Testis (tissue), 2 donors: ENCODE measurements at regions not wholly inside any gene's neighbourhood (a gene's known extent, or its start where the extent isn't known, plus 50 kb on each side); places are given as distances from the start of the nearest gene placed in this dataset.

Experiments
- DNase-seq: peaks from one replicate; pipeline ENCODE4 v3.0.0-alpha.2; 2019
- H3K27ac ChIP-seq, 2 donors: fragments of 200-600 bp; sonication (generic); one replicate each; pipeline ENCODE4 v1.5.1; 2019
- H3K27me3 ChIP-seq: fragments of 200-600 bp; sonication (generic); one replicate; pipeline ENCODE4 v1.5.1; 2019
- H3K36me3 ChIP-seq: fragments of 200-600 bp; sonication (generic); one replicate; pipeline ENCODE4 v1.5.1; 2017; ENCODE audit warnings: low read depth; ENCODE audit errors: missing control alignments
- H3K4me1 ChIP-seq: fragments of 200-600 bp; sonication (generic); one replicate; pipeline ENCODE4 v1.5.1; 2019
- H3K4me3 ChIP-seq, 2 donors: fragments of 200-600 bp; sonication (generic); one replicate each; pipeline ENCODE4 v1.5.1; 2017 to 2019
- H3K9me3 ChIP-seq: fragments of 200-600 bp; sonication (generic); one replicate; pipeline ENCODE4 v1.5.1; 2017
- POLR2A ChIP-seq: fragments of 450-650 bp; IDR thresholded peaks from one replicate; pipeline ENCODE4 v1.6.1; 2017; ENCODE audit warnings: antibody characterized with exemption, mild to moderate bottlenecking, moderate library complexity
- WGBS, 2 donors: methylation state at CpG; one replicate each; pipeline ENCODE4 v1.1.5; 2018; 5-methylcytosine and 5-hydroxymethylcytosine counted together
- intact Hi-C: fragments of 100-400 bp; cut with DNase I; formaldehyde crosslinking; loops from one replicate; pipeline ENCODE4 v1.15.1; 2023; ENCODE audit warnings: low total_unique reads
- TF ChIP-seq, protein P1 (sequence below), 3 experiments: fragments of 450-650 bp in 2 of 3; fragments of 200-600 bp in 1 of 3; sonication (generic) in 1 of 3; IDR thresholded peaks; one replicate each; pipeline ENCODE4 v1.5.1; 2016 to 2019; ENCODE audit warnings: antibody characterized with exemption in 3 of 3, mild to moderate bottlenecking in 2 of 3, moderate library complexity in 1 of 3

- no peak for TF ChIP-seq POLR2A
- TF ChIP-seq, protein P1, sequence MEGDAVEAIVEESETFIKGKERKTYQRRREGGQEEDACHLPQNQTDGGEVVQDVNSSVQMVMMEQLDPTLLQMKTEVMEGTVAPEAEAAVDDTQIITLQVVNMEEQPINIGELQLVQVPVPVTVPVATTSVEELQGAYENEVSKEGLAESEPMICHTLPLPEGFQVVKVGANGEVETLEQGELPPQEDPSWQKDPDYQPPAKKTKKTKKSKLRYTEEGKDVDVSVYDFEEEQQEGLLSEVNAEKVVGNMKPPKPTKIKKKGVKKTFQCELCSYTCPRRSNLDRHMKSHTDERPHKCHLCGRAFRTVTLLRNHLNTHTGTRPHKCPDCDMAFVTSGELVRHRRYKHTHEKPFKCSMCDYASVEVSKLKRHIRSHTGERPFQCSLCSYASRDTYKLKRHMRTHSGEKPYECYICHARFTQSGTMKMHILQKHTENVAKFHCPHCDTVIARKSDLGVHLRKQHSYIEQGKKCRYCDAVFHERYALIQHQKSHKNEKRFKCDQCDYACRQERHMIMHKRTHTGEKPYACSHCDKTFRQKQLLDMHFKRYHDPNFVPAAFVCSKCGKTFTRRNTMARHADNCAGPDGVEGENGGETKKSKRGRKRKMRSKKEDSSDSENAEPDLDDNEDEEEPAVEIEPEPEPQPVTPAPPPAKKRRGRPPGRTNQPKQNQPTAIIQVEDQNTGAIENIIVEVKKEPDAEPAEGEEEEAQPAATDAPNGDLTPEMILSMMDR (IDR thresholded peaks at IDR 0.05): no peak
- H3K4me3 ChIP-seq: no peak overlapping the region
- DNase-seq: no peak
- intact Hi-C loops: no loop called here
- no peaks in the 10 kb centered on the region for H3K9me3 ChIP-seq
- H3K4me1 ChIP-seq: no peaks in the 10 kb centered on the region
- no peak overlapping the region for H3K27ac ChIP-seq
- H3K27me3 ChIP-seq: no peaks in the 10 kb centered on the region
- no peaks in the 10 kb centered on the region for H3K36me3 ChIP-seq
- 42 to 66% methylated on average over 1 of the region's 1 CpG for WGBS, 2 donors
Measured at GRCh38 chr18:29862824-29863223, 1179.7 kb downstream of the DSC3 start.

DNA sequence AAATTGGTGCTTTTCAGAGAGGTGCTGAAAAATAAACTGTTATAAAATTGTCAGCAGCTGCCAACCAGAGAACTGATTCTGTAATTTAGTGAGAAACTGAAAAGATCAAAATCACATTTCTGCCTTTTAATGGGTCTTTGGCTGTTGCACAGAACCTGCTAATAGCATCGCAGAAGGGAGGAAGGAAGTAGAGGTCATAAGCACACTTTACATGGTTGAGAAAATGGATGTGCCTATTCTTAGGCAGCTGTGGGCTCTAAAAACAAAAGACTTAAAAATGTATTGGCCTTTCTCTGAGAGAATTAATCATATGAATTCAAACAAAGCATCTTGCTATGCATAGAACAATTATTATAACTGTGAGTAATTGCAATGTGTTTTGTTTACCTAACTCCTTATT is 1186.9 kb downstream of the DSC3 start:
- Histone ChIP-seq H3K27me3 (no peaks in the 10 kb centered on the region), H3K36me3 (no peaks in the 10 kb centered on the region), H3K27ac (no peak overlapping the region), H3K9me3 (no peaks in the 10 kb centered on the region), H3K4me3 (no peak overlapping the region), H3K4me1 (no peaks in the 10 kb centered on the region)
- intact Hi-C loops: no loop called here
- WGBS, 2 donors: 33 to 50% methylated on average over 1 of the region's 1 CpG
- TF ChIP-seq, protein P1 (IDR thresholded peaks at IDR 0.05): no peak
- TF ChIP-seq POLR2A: no peak
- no peak for DNase-seq

DNA sequence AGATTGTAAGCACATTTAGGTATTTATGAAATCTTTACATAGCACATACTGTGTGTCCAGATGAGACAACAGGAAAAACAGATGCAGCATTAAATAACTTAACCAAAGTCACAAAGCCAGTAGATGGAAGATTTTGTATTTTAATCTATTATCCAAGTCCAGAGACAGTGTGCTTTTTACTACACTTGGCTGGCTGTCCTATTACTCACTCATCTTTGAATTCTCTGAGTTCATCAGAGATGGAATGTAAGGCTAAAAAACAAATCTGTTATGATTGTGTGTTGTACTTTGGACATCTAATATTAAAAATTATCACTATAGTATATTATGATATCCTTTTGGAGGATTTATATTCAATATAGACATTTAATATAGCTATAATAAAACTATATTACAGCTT is 1189.4 kb downstream of the DSC3 start:
- H3K27me3 ChIP-seq: no peaks in the 10 kb centered on the region
- no peaks in the 10 kb centered on the region for H3K36me3 ChIP-seq
- no peaks in the 10 kb centered on the region for H3K4me1 ChIP-seq
- no peak for DNase-seq
- no peak for TF ChIP-seq POLR2A
- TF ChIP-seq, protein P1 (IDR thresholded peaks at IDR 0.05): no peak
- no peak overlapping the region for H3K4me3 ChIP-seq
- no peaks in the 10 kb centered on the region for H3K9me3 ChIP-seq
- intact Hi-C loops: no loop called here
- no peak overlapping the region for H3K27ac ChIP-seq

- Histone ChIP-seq H3K27ac (no peak overlapping the region), H3K4me3 (no peak overlapping the region), H3K4me1 (no peaks in the 10 kb centered on the region), H3K9me3 (no peaks in the 10 kb centered on the region), H3K27me3 (no peaks in the 10 kb centered on the region), H3K36me3 (no peaks in the 10 kb centered on the region)
- TF ChIP-seq POLR2A: no peak
- TF ChIP-seq, protein P1 (IDR thresholded peaks at IDR 0.05): no peak
- no peak for DNase-seq
- intact Hi-C loops: no loop called here
- WGBS, 2 donors: 92 to 100% methylated on average over 1 of the region's 1 CpG
Measured at GRCh38 chr18:29849144-29849543, 1193.4 kb downstream of the DSC3 start.

DNA sequence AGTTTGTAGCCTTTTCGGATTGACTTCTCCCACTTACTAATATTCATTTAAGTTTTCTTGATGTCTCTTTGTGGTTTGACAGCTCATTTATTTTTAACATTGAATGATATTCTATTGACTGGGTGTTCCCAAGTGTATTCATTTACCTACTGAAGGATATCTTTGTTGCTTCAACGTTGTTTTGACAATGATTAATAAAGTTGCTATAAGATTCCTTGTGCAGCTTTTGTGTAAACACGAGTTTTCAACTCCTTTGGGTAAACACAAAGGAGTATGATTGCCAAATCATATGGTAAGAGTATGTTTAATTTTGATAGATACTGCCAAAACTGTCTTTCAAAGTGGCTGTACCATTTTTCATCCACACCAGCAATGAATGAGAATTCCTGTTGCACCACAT is 1200.9 kb downstream of the DSC3 start:
- no peak for DNase-seq
- intact Hi-C loops: no loop called here
- 45 to 58% methylated on average over 3 of the region's 3 CpGs for WGBS, 2 donors
- no peaks in the 10 kb centered on the region for H3K4me1 ChIP-seq
- TF ChIP-seq, protein P1 (IDR thresholded peaks at IDR 0.05): no peak
- TF ChIP-seq POLR2A: no peak
- no peak overlapping the region for H3K4me3 ChIP-seq
- H3K9me3 ChIP-seq: no peaks in the 10 kb centered on the region
- H3K27ac ChIP-seq: no peak overlapping the region
- no peaks in the 10 kb centered on the region for H3K27me3 ChIP-seq
- H3K36me3 ChIP-seq: no peaks in the 10 kb centered on the region
